ENCODE measurements at regions not wholly inside any gene's neighbourhood (a gene's known extent, or its start where the extent isn't known, plus 50 kb on each side); places are given as distances from the start of the nearest gene placed in this dataset.

- no peak for TF ChIP-seq POLR2A (IDR thresholded peaks at IDR 0.05; ENCODE audit: low read depth, low read length)
- DNase-seq (ENCODE audit: insufficient read length, low spot score) (no peak), FAIRE-seq (no peak)
Measured at GRCh38 chr6:24064832-24065231, 61.2 kb upstream of the NRSN1 start.

DNA sequence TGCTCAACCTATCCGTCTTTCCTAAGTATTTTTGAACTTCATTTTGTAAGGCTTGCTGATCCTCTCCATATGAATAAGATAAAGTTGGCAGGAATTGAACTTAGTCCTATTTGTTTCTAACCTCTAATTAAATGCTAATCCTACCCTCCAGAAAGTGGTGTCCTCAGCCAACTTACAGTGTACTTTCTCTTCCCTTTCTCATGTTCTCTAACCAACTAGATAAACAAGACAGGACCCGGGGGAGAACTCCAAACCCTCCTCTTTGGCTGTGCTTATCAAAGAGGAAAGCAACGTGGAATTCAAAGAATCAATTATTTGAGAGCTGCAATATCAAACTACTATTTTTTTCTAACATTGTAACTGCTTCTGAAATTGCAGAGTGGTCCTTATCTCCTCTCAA lies 56.5 kb upstream of the NRSN1 start:
- DNase-seq (ENCODE audit: insufficient read length, low spot score) (no peak), FAIRE-seq (no peak)
- no peak for TF ChIP-seq POLR2A (IDR thresholded peaks at IDR 0.05; ENCODE audit: low read depth, low read length)

- no peak for FAIRE-seq
- DNase-seq (ENCODE audit: insufficient read length, low spot score) = no peak
- TF ChIP-seq POLR2A (IDR thresholded peaks at IDR 0.05; ENCODE audit: low read depth, low read length) = no peak
Measured at GRCh38 chr6:24072038-24072746, 53.8 kb upstream of the NRSN1 start.

- no peak for TF ChIP-seq POLR2A (IDR thresholded peaks at IDR 0.05; ENCODE audit: low read depth, low read length)
- FAIRE-seq = no peak
- no peak for DNase-seq (ENCODE audit: insufficient read length, low spot score)
Measured at GRCh38 chr6:24076011-24076410, 50.0 kb upstream of the NRSN1 start.
